IPS DF 6.9 (cell line): ENCODE measurements at regions not wholly inside any gene's neighbourhood (a gene's known extent, or its start where the extent isn't known, plus 50 kb on each side); places are given as distances from the start of the nearest gene placed in this dataset.

ENCODE experiments used
- DNase-seq: peaks from one replicate; pipeline ENCODE4 v3.0.0-alpha.2; 2013; ENCODE audit warnings: low read depth, low spot score
- H3K27ac ChIP-seq: one replicate; pipeline ENCODE4 v1.5.1; 2013; ENCODE audit warnings: low read length, control low read depth
- H3K27me3 ChIP-seq: 2 replicates; pipeline ENCODE4 v1.6.1; 2013; ENCODE audit warnings: mild to moderate bottlenecking, low read length; ENCODE audit not compliant: control insufficient read depth, insufficient read depth
- H3K36me3 ChIP-seq: 2 replicates; pipeline ENCODE4 v1.6.1; 2013; ENCODE audit warnings: low read length; ENCODE audit not compliant: control insufficient read depth, insufficient read depth
- H3K4me1 ChIP-seq: 2 replicates; pipeline ENCODE4 v1.6.1; 2013; ENCODE audit warnings: low read length; ENCODE audit not compliant: control insufficient read depth, insufficient read depth
- H3K4me3 ChIP-seq: 2 replicates; pipeline ENCODE4 v1.5.1; 2013; ENCODE audit warnings: mild to moderate bottlenecking, low read length
- H3K9me3 ChIP-seq: 2 replicates; pipeline ENCODE4 v1.6.1; 2013; ENCODE audit warnings: low read length, inconsistent platforms; ENCODE audit not compliant: control insufficient read depth, insufficient read depth
- WGBS: extraction: QIAGEN DNeasy Blood & Tissue Kit; methylation state at CpG from one replicate; pipeline ENCODE4 v1.1.7; 2013; ENCODE audit warnings: mixed read lengths, missing lambda C conversion rate; ENCODE audit not compliant: insufficient read length, insufficient coverage; 5-methylcytosine and 5-hydroxymethylcytosine counted together

- H3K27me3 ChIP-seq, result no peaks in the 10 kb centered on the region
- H3K4me3 ChIP-seq, result no peak overlapping the region
- WGBS, result no CpG with 5 or more reads among the region's 6 CpGs
- no peak overlapping the region for H3K27ac ChIP-seq
- H3K9me3 ChIP-seq, result no peaks in the 10 kb centered on the region
- no peaks in the 10 kb centered on the region for H3K36me3 ChIP-seq
- no peaks in the 10 kb centered on the region for H3K4me1 ChIP-seq
- no peak for DNase-seq
Observed at GRCh38 chr16:11429123-11429522, 83.9 kb downstream of the RMI2 start.

- no peaks in the 10 kb centered on the region for H3K36me3 ChIP-seq
- H3K27me3 ChIP-seq, result no peaks in the 10 kb centered on the region
- no peak overlapping the region for H3K27ac ChIP-seq
- no peaks in the 10 kb centered on the region for H3K9me3 ChIP-seq
- no peak overlapping the region for H3K4me3 ChIP-seq
- WGBS, result no CpG with 5 or more reads among the region's 6 CpGs
- no peak for DNase-seq
- no peaks in the 10 kb centered on the region for H3K4me1 ChIP-seq
Observed at GRCh38 chr16:11429823-11430222, 84.6 kb downstream of the RMI2 start.

- no peak for DNase-seq
- no CpG with 5 or more reads among the region's 11 CpGs for WGBS
- Histone ChIP-seq H3K27ac (no peak overlapping the region), H3K4me1 (no peaks in the 10 kb centered on the region), H3K36me3 (no peaks in the 10 kb centered on the region), H3K27me3 (no peaks in the 10 kb centered on the region), H3K4me3 (no peak overlapping the region), H3K9me3 (no peaks in the 10 kb centered on the region)
Observed at GRCh38 chr16:11430601-11431317, 85.5 kb downstream of the RMI2 start.

GRCh38 chr16:11431915-11432465, 86.7 kb downstream of the RMI2 start:
- Histone ChIP-seq H3K4me1 (no peaks in the 10 kb centered on the region), H3K4me3 (no peak overlapping the region), H3K27ac (no peak overlapping the region), H3K9me3 (no peaks in the 10 kb centered on the region), H3K27me3 (no peaks in the 10 kb centered on the region), H3K36me3 (no peaks in the 10 kb centered on the region)
- no peak for DNase-seq
- no CpG with 5 or more reads among the region's 4 CpGs for WGBS

- WGBS, result no CpG with 5 or more reads among the region's 4 CpGs
- no peaks in the 10 kb centered on the region for H3K36me3 ChIP-seq
- H3K4me1 ChIP-seq, result no peaks in the 10 kb centered on the region
- H3K27me3 ChIP-seq, result no peaks in the 10 kb centered on the region
- no peaks in the 10 kb centered on the region for H3K9me3 ChIP-seq
- no peak overlapping the region for H3K4me3 ChIP-seq
- DNase-seq, result no peak
- no peak overlapping the region for H3K27ac ChIP-seq
Observed at GRCh38 chr16:11432856-11433395, 87.7 kb downstream of the RMI2 start.

- Histone ChIP-seq H3K27me3 (no peaks in the 10 kb centered on the region), H3K4me3 (no peak overlapping the region), H3K9me3 (no peaks in the 10 kb centered on the region), H3K4me1 (no peaks in the 10 kb centered on the region), H3K27ac (no peak overlapping the region), H3K36me3 (no peaks in the 10 kb centered on the region)
- no CpG with 5 or more reads among the region's 11 CpGs for WGBS
- DNase-seq, result no peak
Observed at GRCh38 chr16:11435576-11435975, 90.3 kb downstream of the RMI2 start.

- no peak overlapping the region for H3K27ac ChIP-seq
- H3K4me3 ChIP-seq, result no peak overlapping the region
- H3K9me3 ChIP-seq, result no peaks in the 10 kb centered on the region
- H3K36me3 ChIP-seq, result no peaks in the 10 kb centered on the region
- WGBS, result no CpG with 5 or more reads among the region's 5 CpGs
- DNase-seq, result no peak
- no peaks in the 10 kb centered on the region for H3K27me3 ChIP-seq
- H3K4me1 ChIP-seq, result no peaks in the 10 kb centered on the region
Observed at GRCh38 chr16:11437069-11437468, 91.8 kb downstream of the RMI2 start.

GRCh38 chr16:11439790-11440656, 94.8 kb downstream of the RMI2 start:
- H3K4me1 ChIP-seq, result no peaks in the 10 kb centered on the region
- no peaks in the 10 kb centered on the region for H3K27me3 ChIP-seq
- H3K9me3 ChIP-seq, result no peaks in the 10 kb centered on the region
- WGBS, result no CpG with 5 or more reads among the region's 4 CpGs
- H3K4me3 ChIP-seq, result no peak overlapping the region
- no peak overlapping the region for H3K27ac ChIP-seq
- no peaks in the 10 kb centered on the region for H3K36me3 ChIP-seq
- DNase-seq, result peak; percentile 5

GRCh38 chr16:11440657-11441012, 95.4 kb downstream of the RMI2 start:
- Histone ChIP-seq H3K27me3 (no peaks in the 10 kb centered on the region), H3K4me3 (no peak overlapping the region), H3K9me3 (no peaks in the 10 kb centered on the region), H3K36me3 (no peaks in the 10 kb centered on the region), H3K27ac (no peak overlapping the region), H3K4me1 (no peaks in the 10 kb centered on the region)
- WGBS, result no CpG with 5 or more reads among the region's 7 CpGs
- DNase-seq, result no peak

- H3K27ac ChIP-seq, result no peak overlapping the region
- H3K36me3 ChIP-seq, result no peaks in the 10 kb centered on the region
- no peaks in the 10 kb centered on the region for H3K4me1 ChIP-seq
- H3K9me3 ChIP-seq, result no peaks in the 10 kb centered on the region
- H3K27me3 ChIP-seq, result no peaks in the 10 kb centered on the region
- no CpG with 5 or more reads among the region's 7 CpGs for WGBS
- H3K4me3 ChIP-seq, result no peak overlapping the region
- no peak for DNase-seq
Observed at GRCh38 chr16:11445486-11445885, 100.2 kb downstream of the RMI2 start.
